ENCODE measurements at regions not wholly inside any gene's neighbourhood (a gene's known extent, or its start where the extent isn't known, plus 50 kb on each side); places are given as distances from the start of the nearest gene placed in this dataset.

DNA sequence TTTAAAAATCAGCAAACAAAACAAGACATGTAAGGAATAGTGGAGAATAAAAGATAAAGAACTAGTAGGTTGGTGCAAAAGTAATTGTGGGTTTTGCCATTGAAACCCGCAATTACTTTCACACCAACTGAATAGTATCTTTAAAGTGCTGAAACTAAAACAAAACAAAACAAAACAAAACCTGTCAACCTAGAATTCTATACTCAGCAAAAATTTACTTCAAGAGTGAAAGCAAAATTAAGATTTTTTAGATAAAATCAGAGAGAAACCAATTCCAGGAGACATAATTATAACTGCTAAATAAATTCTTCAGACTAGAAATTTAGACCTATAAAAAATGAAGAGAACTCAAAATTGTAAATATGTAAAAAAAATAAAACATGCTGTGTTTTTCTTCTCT is 114.0 kb upstream of the TSPAN2 start:
- DNase-seq = no peak

GRCh38 chr1:115201598-115201997 is 112.3 kb upstream of the TSPAN2 start:
- no peak for DNase-seq

GRCh38 chr1:115199416-115200132 is 110.3 kb upstream of the TSPAN2 start:
- DNase-seq = no peak

DNA sequence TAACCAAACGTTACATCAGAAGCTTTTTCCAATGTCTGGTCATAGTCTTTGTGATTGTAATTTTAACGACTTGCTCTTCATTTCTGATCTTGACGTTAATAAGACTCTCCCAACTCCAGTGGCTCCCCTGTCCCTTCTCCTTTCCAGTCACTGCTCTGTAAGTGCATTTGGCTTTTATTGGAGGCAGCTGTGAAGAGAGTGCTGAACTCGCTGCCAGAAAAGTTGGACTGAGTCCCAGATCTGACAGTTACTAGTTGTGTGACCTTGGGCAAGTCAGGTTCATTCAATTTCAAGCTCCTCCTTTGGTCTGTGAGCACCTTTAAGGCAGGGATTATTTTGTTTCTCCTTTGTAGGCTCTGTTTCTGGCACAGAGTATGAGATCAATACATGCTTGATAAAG is 109.6 kb upstream of the TSPAN2 start:
- DNase-seq = no peak

- DNase-seq = no peak
These were observed 107.0 kb upstream of the TSPAN2 start for GRCh38 chr1:115196296-115196695.

- DNase-seq = no peak
These were observed 105.2 kb upstream of the TSPAN2 start for GRCh38 chr1:115194506-115194905.

- DNase-seq = no peak
These were observed 103.9 kb upstream of the TSPAN2 start for GRCh38 chr1:115193046-115193828.

DNA sequence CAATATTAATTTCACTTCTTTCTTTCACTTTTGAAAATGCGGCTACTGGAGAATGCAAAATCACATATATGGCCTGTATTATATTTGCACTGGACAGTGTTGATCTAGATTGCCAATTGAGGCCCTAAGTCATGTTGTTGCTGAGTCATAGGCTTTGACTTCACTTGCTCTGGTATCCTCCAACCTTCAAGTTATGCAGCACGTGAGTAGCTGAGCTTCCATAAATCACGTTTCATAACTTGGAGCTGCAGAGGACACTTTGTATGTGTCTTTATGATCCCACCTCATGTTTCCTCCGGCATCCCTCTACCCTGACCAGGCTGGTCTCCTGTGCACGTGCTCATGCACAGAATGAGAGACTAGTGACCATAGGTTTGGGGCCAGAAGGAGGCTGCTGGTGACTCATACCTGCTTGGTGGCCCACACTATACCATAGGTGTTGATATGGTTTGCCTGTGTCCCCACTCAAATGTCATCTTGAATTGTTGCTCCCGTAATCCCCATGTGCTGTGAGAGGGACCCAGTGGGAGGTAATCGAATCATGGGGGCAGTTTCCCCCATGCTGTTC is 103.0 kb upstream of the TSPAN2 start:
- DNase-seq = no peak

DNA sequence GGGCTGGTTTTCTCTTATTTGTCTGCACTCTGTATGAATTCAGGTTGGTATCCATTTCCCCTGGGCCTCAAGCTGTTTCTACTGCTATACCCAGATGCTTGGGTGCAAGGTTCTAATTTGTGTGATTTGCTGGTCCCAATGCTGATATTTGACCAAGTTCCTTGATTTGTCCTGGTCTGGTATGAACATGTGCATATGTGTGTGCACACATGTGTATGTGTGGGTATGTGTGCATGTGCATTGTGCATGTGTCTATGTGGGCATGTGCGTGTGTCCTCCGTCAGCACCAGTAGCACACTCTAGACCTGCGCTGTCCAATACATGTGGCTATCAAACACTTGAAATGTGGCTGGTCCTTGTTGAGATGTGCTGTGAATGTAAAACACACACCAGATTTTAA is 102.4 kb upstream of the TSPAN2 start:
- DNase-seq = no peak

DNA sequence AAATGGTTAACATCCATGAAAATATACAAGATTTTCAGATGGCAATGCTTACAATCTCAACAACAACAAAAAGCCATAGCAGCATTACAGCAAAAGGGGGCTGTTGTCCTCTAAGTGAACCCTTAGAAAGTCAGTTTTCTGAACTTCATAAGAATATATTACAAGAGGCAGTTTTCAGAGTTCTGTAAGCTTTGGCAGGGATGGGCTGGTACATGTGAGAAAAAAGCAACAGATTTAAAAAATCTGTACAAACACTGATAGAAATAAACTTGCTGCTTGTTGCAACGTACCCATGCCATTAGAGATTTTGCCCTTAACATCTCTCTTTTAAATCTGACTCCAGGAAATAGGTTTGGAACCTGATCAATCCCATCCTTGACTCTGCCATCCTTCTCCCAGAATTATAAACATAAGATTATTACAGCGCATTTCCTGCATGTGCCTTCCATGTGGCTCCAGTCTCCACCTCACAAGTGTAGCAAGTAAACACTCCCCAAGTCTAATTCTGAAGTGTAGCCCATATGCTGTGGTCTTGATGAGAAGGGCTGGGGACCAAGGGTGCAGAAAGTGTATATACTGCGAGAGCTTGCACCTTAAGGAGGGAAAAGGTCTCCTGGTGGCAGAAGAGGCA is 101.4 kb upstream of the TSPAN2 start:
- DNase-seq = no peak

GRCh38 chr1:115189814-115190539 is 100.7 kb upstream of the TSPAN2 start:
- DNase-seq = no peak

DNA sequence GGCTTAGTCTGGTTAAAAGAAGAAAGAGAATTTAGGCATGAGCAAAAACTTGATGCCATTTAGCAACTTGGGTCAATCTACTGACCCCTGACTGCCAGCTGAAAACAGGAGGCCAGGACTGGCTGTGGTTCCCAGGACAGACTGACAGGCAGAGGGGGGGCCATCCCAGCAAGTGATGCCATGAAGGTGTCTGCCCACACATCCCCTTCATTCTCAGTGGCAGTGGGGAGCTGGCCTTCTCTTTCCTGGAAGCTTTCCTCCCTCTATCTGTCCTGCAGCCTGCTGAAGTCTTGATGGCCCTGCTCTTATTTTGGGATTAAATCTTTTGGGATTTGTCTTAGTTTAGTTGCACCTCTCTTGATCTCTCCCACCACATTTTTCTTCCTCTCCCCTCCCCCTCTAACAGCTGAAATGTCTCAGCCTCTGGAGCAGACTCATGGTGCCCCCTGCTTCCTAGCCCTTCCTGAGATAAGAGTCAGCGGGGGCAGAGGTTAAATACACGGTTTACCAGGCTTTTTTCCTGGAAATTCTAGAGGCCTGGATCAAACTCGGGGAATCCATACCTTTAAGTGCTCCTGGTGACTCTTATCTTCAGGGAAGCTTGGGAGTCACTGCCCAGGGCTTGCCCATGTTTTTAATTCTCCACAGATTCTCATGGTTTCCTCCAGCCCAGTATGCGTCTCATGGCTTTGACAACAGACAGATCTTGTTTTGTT is 99.5 kb upstream of the TSPAN2 start:
- no peak for DNase-seq

DNA sequence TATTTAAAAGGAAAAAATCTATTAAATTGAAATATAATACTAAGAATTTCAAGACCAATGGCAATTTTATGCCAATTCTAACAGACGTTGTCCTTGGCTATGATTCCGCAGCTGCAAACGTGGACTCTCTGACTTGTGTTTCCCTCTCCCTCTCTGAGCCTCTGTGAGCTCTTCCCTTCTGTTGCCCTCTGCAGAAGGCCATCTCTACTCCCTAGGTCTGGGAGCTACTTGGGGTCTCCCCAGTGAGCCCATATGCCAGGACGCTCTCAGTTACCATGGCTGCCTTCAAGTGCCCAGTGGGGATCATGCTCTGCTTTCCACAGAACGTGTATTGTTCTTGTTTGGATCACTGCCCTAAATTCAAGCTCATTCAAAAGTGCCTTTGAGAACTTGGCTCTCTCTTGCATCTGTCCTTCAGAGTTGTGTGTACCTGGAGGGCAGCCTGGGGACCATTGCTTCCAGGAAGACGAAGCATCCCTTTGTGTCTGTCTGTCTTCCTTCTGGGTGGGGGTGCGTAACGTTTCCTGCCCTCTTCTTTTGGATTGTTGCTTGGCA is 97.5 kb upstream of the TSPAN2 start:
- no peak for DNase-seq

- DNase-seq = no peak
These were observed 96.0 kb upstream of the TSPAN2 start for GRCh38 chr1:115185336-115185735.

DNA sequence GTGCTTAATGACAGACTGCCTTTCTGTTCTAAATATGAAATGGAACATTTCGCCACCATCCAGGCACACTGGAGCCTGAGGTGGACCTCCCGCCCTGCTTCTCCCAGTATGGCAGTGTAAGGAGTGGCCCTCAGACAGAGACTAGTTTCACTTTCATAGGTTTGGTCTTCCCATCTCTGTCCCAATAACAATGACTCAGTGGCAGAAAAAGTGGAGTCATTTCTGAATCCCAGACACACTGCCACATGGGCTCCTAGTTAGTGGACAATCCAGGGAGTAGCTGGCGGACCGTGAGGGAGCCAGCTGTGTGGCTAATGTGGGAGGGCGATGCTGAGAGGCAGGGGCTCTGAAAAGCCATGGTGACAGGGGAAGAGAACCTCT is 95.6 kb upstream of the TSPAN2 start:
- no peak for DNase-seq

DNA sequence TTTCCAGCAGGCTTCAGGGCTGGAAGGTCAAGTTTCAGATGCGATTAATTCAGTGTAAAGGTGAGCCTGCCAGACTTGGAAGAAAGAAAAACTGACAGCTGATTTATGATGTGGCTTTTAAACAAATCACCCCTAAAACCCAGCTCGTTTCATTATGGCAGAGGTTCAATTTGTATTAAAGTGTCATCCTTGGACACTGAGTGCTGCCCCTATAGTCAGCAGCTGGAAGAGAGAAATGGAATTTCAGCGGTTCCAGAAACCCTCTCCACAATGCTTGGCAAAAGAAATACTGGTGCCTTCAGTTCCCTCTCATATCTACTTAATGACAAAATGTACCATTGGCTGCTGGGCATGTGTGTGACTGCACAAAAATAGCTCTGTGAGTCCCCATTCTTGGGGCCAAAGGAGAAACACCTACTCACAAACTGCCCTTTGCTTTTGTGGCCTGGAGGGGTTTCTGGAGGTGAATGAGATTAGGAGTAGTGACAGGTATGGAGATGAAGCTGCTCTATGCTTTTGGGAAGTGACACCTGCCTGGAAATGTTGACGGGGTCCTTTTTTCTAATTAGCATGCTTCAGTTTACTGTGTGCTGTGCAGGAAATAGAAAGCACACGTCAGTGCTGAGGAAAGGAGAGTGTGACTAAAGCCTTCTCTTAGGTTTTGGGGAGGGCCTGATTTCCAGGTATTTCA is 95.1 kb upstream of the TSPAN2 start:
- peak; percentile 12 for DNase-seq

DNA sequence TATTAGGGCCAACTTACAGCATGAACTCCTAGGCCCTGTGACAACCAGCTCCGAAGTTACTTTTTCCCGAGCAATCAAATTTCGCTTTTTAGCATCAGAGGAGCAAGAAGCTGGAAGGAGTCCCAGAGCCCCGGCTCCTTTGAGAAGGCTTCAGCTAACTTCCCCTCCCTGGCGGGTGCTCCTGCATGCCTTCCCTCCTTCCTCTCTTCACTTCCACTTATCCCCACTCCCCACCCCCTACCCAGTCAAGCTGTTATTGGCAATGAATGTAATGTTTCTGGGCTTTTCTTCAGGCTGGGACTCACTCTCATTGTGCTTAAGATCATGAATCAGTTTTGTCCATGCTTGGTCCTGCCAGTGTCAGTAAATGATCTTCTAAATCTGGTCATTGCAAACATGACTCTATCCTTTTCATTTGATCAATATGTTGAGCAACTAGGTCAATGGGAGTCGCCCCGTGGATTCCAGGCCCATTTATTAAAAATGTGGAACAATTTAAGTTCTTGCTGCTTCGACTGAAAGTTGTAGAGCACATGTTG is 94.5 kb upstream of the TSPAN2 start:
- DNase-seq = no peak

DNA sequence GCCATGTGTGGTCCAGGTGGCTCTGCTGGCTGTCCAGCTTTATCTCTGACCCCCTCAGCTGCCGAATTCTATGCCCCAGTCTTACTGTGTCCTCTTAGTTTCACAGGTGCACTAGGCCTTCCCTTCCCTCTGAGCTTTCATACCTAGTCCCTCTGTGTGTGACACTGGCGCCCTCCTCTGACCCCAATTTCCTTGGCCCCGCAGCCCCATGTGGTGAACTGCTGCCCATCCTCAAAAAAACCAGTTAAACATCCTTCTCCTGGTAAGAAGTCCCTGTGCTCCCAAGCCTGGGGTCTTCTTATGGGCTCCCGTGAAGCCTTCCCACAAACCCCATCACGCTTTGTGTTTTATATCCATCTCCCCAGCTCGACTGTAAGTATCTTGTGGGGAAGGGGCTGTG is 93.9 kb upstream of the TSPAN2 start:
- DNase-seq = no peak

- DNase-seq = no peak
These were observed 92.9 kb upstream of the TSPAN2 start for GRCh38 chr1:115182012-115182715.

DNA sequence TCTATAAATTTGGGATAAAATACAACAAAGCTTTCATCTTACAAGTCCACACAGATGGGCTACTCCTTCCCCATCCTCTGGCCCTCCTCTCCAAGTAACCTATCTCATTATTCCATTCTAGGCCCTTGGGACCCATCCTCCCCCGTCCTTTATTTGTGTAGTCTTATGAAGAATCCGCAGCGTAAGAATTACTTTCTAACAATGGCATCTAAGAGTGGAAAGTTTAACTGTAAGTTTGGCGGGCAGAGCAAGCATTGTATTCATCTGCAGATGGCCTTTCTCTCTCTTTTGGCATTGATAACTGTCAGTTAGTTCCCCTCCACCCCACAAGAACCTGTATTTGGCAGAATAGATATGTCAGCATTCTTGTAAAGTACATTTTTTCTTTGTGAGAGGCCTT is 91.9 kb upstream of the TSPAN2 start:
- no peak for DNase-seq

All from stimulated activated CD4-positive, alpha-beta T cell treated with anti-CD3 and anti-CD28 coated beads, Interleukin-1b, Interleukin-23, amount 100 ng/mL, for 48 hours (primary cell).